HG02870 (cell line): ENCODE measurements at regions not wholly inside any gene's neighbourhood (a gene's known extent, or its start where the extent isn't known, plus 50 kb on each side); places are given as distances from the start of the nearest gene placed in this dataset.

Experiments
- ATAC-seq: cut with Tn5 transposase; IDR thresholded peaks from one replicate; pipeline ENCODE4 v1.9.1; 2021; ENCODE audit warnings: mild to moderate bottlenecking, moderate library complexity; ENCODE audit not compliant: unreplicated experiment

DNA sequence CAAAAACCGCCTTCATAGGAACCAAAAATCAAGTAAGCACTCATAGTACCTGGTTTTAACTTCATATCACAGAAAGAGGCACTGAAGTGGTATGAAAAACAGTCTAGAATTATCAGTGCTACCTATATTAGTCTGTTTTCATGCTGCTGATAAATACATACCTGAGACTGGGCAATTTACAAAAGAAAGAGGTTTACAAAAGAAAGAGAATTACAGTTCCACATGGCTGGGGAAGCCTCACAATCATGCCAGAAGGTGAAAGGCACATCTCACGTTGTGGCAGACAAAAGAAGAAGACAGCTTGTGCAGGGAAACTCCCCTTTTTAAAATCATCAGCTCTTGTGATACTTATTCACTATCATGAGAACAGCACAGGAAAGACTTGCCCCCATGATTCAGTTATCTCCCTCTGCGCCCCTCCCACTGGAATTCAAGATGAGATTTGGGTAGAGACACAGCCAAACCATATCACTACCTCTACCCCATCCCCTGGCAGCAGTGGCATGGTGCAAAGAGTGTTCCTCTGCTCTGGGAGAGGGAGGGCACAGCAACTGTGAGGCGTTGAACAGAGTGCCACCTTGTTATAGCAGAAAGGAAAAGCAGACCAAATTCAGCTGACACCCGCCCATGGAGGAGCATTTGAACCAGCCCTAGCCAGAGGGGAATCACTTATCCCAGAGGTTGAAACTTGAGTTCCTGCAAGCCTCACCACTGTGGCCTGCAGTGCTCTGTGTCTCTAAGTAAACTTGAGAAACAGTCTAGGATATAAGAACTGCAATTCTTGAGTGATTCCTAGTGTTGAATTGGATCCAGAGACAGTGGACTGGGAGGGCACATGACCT, 61.9 kb upstream of the PTPRZ1 start:
- ATAC-seq: no peak

DNA sequence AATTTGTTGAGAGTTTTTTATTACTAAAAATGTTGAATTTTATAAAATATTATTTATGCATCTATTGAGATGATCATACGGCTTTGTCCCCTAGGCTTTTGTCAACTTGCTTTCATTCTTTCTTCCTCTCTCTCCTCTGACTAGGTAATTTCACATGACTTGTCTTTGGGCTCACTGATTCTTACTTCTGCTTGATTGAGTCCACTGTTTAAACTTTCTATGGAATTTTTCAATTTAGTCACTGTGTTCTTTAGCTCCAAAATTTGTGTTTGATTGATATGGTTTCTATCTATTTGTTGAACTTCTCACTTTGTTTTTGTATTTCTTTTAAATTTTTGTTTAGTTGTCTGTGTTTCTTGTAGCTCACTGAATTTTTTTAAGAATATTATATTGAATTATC, 65.9 kb upstream of the PTPRZ1 start:
- ATAC-seq: no peak

DNA sequence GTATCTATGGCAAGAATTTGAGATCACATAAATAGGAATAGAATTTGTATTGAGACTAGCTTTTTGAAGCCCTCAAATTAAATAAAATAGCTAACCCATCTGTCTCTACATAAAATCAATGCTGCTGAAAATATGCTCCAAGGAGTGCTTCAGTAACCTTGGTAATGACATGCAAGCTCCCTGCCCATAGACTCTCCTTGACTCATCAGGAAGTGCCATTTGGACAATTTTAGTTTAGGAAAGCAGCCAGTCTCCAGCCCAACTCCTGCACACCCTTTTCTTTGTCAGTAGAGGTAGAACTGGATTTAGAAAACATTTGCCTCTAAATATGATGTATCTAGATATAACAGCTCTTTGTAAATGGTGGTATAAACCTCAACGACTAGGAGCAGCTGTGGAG, 69.9 kb upstream of the PTPRZ1 start:
- ATAC-seq: no peak

DNA sequence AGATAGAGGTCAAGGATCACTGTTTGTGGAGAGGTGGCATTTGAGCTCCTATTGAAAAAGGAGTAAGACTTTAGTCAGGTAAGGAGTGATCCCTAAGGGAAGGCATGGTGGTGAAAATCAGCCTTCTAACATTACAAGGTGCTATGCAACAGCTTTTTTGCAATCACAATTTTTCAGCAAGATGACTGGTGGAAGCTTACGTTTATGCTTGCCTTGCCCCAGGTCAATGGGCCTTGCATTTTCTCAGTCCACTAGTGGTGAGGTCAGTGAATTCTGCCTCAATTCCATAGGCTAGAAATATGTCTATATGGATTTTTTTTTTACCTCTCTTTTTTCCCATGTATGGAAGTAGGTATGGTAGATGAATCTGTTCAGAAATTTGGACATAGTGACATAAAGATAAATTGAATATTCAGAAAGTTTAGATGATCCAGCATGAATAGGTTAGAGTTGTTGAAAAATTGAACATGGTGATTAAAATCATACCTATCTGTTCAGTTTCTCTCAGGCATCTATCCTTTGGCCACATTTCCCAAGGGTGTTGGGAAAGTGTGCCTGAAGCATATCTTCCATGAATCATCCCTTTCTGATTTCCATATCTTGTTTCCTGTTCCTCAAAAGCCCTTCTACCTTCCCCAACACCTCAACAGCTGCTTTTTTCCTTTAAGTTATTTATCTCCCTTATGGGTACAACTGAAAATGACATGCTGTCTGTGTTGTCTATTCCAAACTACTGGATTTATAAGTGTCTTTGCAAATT, 71.9 kb upstream of the PTPRZ1 start:
- no peak for ATAC-seq

DNA sequence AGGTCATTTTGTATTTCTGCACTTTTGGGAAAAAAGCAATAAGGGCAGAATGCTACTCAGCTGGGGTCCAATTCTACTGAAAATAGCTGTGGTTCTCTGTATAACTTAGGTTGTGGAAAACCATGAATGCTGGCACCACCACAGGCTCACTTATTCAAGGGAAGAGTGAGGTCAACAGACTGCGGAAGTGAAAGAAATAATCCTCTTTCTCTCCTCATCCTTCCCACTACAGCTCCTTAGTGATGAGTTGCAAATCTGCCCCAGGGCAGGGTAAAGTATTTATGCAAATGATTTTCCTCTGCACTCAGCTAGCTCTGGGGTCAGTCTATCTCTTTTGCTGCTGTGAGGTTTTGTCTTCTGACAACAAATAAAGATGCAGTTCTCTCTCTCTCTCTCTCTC, 74.1 kb upstream of the PTPRZ1 start:
- ATAC-seq: no peak

DNA sequence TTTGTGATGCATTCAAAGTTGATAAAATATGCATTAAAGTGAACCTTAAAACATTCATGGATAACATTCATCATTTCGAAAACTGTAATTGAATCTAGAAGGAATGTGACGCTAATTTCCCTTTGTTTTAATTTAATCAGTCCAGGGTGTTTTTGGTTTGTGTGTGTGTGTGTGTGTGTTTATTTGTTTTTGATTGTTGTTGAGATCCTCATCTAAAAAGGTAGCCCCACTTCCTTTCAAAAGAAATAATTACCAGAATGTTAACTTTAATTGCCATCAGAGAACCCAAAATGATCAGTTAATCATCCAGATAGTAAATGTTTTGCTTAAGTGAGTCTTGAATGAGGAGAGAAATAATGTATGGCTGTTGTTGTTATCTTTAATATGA, 74.5 kb upstream of the PTPRZ1 start:
- ATAC-seq: no peak

DNA sequence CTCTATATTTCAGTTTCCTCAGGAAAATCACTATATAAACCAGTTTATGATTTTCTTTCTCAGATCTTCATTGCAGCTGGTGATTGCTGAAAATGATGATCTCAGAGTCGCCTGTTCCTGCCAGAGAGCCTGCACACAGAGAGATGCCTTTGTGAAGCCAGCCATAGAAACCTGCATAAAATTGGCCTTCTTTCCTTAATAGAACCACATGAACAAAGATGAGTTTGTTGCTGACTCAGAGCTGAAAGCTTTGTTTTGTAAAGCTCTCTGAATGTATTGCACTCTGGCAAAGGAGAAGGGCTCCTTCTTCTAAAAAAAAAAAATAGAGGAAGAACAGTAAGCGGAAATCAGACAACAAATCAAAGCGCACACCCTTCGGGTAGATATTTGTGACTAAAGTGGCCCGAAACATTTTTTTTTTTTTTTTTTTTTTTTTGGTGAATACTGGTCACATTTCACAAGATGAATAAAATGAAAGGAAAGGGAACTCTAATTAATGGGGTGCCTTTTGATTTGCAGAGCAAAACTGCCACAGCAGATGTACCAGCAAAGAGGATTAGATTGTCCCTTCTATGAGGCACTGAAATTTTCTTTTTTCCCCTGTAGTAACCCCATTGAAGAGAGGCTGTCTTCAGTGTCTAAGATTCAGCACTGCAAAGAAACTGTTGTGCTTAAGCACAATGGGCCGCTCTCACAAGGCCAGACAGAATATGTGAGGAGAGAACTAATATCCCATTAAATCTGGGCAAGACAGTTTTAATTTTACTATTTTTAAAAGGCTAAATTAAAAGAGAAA, 75.1 kb upstream of the PTPRZ1 start:
- no peak for ATAC-seq

DNA sequence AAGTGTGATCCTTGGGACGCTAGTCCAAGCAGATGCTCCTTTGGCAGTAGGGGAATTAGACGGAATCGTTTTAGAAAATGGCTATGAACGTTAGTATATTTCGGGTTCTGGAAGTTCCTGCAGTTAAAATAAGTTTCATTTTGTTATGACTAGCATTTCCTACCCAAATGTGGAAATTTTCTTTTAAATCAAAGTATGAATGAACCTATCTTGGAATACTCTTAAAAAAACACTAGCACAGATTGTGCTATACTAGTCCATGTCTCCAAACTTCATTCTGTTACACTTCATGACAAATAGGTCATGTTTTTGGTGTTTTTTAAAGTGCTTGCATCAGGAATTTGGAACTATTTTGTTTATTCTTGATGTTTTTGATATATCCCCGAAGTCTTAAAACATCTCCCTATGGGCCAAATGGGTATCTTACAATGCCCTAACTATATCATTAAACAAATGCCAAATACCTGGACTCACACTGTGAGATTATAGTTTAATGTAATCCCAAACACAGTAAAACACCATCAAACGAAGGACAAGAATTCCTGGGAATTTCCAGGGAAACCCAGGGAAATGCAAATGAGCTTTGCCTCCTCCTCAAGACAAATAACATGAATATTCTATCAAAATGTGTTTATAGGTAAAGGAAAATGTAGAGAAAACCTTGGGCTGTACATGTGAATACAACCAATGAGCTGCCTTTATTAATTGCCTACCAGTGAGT, 75.9 kb upstream of the PTPRZ1 start:
- ATAC-seq: no peak

DNA sequence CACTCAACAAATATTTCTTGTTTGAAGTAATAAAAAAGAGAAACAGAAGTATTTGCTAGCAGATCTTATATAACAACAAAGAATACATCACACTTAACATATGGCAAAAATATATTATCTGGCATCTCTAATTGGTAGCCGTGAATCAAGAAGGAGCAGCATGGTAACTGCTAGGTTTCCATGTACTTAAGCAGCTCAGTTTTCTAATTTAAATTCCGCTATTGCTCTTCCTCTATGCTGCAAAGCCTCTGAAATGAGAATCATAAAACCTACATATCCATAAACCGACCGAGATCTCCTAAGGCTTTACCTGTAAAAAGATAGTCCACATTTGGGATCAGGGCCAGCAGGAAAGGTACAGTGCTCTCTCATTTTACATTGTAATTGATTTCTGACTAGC, 76.6 kb upstream of the PTPRZ1 start:
- ATAC-seq: no peak

DNA sequence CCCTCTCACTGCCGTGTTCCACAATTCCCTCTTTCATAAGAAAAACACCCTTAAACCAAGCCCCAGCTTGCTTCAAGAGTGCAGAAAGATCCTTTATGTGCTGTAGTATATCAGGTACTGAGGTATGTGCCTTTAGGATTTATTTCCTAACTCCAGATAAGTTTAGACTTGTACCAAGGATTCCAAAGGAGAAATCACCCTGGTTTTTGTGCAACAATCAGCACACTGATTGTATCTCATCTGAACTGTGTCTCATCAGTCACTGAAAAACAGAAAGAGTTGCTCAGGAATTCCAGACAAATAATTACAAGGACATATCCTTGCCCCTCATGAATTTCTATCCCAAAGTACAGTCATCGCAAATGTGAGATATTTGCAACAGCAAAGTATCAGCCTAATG, 77.2 kb upstream of the PTPRZ1 start:
- ATAC-seq: no peak

DNA sequence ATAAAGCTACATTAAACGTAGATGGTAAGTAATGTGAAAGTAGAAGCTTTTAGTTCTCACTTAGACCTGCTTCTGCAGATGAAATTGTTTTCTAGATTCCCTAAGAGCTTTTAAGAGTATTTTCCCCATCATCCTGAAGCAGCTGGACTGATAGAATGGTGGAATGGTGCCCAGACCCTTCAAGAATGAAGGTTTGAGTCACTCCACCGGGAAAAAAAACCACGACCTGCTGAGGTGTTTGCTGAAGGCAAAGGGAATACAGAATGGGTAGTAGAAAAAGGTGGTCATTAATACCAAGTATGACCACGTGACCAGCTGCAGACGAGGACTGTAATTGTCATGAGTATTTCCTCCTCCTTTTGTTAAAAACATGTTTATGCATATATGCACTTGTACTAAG, 79.2 kb upstream of the PTPRZ1 start:
- ATAC-seq: no peak

DNA sequence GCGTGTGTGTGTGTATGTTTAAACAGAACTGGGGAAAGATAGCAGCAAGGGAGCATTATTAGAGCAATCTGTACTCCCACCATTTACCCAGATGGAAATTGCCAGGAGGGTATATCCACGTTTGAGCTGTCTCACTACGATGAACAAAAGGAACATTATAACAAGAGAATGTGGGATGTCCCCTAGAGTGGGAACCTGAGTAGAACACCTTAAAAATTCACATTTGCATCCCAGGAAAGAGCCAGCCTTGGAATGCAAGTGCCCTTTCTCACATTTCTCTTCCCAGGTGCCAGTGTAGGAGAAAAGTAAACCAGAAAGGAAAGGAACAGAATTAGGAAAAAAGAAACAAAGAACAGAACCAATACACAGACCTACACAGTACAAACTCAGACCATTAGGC, 95.3 kb upstream of the PTPRZ1 start:
- ATAC-seq: no peak

DNA sequence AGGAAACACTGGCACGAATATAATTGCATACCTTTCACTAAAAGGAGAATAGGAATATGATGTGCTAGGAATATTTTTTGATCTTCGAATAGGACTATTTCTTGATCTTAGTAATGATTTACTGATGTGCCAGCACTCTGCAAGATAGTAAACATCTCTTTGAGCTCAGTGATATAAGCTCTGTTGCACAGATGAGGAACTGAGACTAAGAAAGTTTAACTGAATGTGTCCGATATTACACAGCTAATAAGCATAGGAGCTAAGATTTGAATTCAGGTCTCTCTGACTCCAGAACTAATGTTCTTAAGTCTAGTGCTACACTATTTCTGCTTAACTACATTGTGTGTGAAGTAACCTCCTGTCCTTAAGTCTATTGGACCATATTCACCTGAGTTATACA, 98.4 kb upstream of the PTPRZ1 start:
- ATAC-seq: peak; percentile 69

DNA sequence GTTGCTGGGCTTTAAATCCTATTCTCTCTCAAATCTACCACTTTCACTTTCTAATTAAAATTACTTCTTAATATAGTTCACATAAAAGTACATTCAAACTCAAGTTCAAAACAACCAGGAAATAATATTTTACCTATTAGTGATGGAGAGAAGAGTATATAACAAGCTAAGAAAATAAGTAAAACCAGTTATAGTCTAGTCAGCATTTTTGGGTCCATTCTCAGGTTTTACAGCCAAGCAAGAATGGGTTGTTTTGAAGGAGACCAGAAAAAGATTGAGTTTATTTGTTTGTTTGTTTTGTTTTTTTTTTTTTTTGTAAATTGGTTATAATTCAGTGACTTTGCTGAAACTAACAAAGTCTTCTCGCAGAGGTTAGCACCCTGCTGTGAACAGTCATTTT, 106.3 kb upstream of the PTPRZ1 start:
- ATAC-seq: no peak

DNA sequence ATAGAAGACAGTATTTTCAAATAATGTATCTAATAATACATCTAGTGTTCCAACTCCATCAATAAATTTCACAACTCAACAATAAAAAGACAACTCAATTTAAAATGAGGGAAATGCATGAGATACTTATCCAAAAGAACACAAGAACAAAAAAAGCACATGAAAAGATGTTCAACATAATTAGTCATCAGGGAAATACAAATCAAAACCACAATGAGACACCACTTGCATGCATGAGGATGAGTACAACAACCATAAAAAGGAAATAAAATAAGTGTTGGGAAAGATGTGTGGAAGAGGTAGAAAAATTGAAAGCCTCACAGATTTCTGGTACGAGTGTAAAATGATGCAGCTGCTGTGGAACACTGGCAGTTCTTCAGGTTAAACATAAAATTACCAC, 111.6 kb upstream of the PTPRZ1 start:
- ATAC-seq: no peak

DNA sequence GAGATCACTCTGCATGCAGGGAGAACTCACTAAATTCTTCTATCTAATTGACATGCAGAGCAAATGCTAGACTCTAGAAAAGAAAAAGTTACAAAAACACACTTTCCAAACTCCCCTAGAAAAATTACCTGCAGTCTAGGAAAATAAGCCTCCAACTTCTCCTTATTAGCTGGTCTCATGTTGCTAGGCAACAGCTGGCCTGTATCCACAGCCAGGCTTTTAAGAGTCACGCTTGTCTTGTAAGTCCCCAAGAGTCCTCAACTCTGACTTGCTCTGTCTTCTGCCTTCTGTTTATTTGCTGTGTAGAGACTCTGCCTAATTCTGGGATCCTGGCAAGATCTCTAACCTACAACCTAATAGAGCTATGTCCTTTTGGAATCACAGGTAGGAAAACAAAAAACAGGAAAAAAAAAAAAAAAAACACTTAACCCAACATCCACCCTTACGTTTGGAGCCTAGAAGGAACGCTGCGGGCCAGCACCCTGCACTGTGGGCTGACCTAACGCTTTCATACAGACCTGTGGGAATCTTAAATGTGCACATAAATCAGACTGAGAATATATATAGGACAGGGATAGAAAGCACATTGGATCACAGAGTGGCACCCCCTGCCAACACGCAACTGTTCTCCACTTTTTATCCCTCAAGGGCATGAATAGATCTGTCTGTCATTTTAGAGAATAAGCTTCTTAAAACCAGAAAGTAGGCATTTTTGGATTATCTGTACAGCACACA, 117.0 kb upstream of the PTPRZ1 start:
- no peak for ATAC-seq

DNA sequence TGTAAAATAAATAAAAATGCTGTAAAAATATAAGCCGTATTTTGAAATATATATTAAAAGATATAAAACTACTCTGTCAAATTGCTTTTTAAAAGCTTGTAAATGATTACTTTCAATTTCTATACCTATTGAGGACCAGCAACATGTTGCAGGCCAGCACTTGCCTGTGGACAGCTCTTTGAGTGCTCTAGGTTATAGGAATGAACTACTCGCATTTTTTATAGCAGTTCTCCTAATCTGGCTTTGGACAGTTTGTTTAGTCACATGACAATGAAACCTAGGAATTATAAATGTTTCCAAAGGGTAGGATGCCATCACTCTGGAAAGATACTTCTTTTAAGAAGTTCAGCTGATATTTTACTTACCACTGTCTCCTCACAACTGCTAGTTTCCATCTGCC, 117.7 kb upstream of the PTPRZ1 start:
- ATAC-seq: no peak

DNA sequence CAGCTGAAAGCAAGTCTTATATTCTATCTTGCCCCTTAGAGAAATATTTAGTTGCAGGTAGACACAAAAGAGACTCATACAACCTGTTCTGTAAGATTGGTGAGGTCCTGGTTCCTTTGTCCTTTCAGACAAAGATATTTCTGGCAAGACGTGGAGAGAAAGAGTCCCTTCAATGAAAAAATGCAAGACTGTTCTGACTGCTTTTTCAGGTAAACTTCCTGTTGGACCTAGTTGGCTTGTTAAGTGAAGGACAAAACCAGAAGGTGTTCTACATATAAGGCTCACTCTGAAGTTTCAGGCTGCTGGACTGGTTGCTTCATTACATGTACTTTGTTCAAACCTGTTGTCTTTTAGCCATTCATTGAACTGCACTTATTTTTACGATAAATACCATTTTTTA, 119.0 kb upstream of the PTPRZ1 start:
- no peak for ATAC-seq

DNA sequence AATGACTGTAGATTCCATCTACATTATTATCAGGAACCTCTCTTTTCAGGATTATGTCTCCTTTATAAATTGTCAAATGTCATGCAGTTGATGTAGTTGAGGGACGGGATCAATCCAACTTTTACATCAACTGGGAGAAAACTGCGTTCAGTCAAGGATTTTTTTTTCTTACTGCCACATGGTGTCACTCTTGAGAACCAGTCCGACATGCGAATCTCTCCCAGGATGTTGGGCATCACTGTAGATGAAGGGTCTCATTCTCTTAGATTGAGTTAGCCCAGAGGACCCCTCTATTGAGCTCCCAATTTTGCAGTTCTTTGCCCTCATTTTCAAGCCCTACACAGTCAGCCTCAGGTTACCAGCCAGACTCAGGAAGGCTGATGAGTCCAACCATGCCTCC, 120.3 kb upstream of the PTPRZ1 start:
- ATAC-seq: no peak

DNA sequence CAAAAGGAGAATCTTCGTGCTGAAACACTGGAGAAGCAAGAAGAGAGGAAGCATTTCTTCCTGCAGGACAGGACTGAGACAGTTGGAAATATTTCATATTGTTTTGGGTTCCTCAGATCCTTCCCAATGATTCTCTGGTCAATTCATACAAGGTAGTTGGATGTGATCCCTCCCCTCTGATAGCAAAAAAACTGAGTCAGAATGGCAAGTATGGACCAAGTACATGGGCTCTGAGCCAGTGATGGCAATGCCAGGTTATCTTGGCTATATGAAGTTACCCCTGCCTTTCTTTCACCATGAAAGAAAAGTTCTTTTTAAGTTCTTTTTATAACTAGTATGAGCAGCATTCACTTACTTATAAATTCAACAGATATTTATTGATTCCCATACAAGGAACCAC, 124.4 kb upstream of the PTPRZ1 start:
- ATAC-seq: no peak
